ENCODE measurements at regions not wholly inside any gene's neighbourhood (a gene's known extent, or its start where the extent isn't known, plus 50 kb on each side); places are given as distances from the start of the nearest gene placed in this dataset.

DNA sequence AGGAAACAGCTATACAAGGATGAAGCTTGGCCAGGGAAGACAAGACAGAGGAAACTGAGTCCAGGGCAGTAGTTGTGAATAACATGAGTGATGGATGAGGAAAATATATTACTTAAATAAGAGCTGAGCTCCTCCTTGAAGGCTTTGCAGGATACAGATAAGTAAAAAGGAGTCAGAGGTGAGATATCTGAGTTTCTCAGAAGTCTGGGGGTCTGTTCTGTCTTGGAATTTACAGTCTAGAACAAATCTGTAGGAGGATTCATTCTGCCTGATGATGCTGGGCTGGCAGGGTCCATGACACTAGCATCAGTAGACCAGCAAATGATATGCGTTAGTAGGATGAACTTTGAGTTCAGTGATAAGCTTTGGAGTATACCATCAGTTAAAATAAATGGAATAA is 266.1 kb upstream of the POGK start:
- Histone ChIP-seq H3K4me3 (no peak overlapping the region), H3K27ac (no peak overlapping the region), H3F3A (ENCODE audit: insufficient read depth, low read depth) (no peaks in the 10 kb centered on the region), H3K36me3 (ENCODE audit: low read depth) (no peaks in the 10 kb centered on the region), H3K79me2 (ENCODE audit: low read depth) (no peaks in the 10 kb centered on the region), H3K9me2 (ENCODE audit: insufficient read depth) (no peaks in the 10 kb centered on the region), H3K27me3 (ENCODE audit: insufficient read depth, low read depth) (no peaks in the 10 kb centered on the region), H4K20me1 (ENCODE audit: insufficient read depth) (no peaks in the 10 kb centered on the region), H3K4me1 (replicated peaks; ENCODE audit: insufficient read depth) (no peaks in the 10 kb centered on the region), H3K9me3 (ENCODE audit: insufficient read depth, low read depth) (no peaks in the 10 kb centered on the region; the same call in 1 of the 2 replicates), H3K4me2 (no peak overlapping the region), H2AFZ (no peak overlapping the region)
- TF ChIP-seq, protein P1, sequence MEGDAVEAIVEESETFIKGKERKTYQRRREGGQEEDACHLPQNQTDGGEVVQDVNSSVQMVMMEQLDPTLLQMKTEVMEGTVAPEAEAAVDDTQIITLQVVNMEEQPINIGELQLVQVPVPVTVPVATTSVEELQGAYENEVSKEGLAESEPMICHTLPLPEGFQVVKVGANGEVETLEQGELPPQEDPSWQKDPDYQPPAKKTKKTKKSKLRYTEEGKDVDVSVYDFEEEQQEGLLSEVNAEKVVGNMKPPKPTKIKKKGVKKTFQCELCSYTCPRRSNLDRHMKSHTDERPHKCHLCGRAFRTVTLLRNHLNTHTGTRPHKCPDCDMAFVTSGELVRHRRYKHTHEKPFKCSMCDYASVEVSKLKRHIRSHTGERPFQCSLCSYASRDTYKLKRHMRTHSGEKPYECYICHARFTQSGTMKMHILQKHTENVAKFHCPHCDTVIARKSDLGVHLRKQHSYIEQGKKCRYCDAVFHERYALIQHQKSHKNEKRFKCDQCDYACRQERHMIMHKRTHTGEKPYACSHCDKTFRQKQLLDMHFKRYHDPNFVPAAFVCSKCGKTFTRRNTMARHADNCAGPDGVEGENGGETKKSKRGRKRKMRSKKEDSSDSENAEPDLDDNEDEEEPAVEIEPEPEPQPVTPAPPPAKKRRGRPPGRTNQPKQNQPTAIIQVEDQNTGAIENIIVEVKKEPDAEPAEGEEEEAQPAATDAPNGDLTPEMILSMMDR (conservative IDR thresholded peaks at IDR 0.05) = no peak
- CTCF ChIA-PET = no interaction called here
- intact Hi-C loops (cut with micrococcal nuclease; ENCODE audit: unreplicated experiment) = no loop called here
- DNase-seq = no peak
- POLR2A ChIA-PET (ENCODE audit: unreplicated experiment) = no interaction called here
- BruUV-seq (replicated peaks) = no TSS peak

DNA sequence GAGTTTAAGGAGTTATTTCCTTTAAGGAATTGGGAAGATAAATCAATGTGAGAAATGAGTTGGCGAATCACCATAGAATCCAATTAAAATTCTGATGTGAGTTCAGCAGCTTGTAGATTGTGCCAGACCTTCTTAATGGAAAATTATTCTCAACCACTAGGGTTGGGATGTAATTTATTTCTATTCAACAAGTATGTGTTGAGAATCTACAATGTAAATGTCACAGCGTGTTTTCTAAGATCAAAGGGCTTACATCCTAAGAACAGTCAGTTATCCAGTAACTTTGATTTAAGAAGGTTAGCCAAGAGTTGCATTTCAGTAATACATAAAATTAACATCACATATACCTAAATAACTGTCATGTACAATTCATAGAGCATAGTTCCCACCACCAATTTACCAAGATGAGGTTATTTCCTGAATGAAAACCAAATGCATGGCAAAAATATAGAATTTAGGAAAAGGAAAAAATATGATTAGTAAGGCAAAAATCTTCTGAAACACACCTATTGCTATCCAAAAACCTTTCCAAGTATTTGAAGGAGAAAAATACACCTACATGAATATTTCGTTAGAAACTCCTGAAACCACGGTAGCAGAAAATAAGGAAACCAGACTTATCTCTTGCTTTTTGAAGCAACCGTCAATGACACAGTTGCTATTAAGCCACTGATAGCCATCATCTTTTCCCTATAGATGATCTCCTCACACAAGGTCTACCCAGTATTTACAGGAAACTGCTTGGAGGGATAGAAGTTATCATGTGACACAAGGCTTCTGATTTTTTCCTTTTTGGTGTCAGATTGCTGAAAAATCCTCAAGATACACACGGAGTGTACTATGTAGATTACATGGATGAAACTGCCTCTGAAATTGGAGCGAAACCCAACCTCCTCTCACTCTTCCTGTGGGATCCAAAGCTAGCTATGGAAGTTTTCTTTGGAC is 259.4 kb upstream of the POGK start:
- intact Hi-C loops (cut with micrococcal nuclease; ENCODE audit: unreplicated experiment) = no loop called here
- Histone ChIP-seq H3K27ac (no peak overlapping the region), H3K36me3 (ENCODE audit: low read depth) (no peaks in the 10 kb centered on the region), H3K27me3 (ENCODE audit: insufficient read depth, low read depth) (peaks cover 14% of the 10 kb centered on the region; the same call in 1 of the 2 replicates), H3K9me2 (ENCODE audit: insufficient read depth) (no peaks in the 10 kb centered on the region), H3K4me3 (no peak overlapping the region), H2AFZ (no peak overlapping the region), H3K4me1 (replicated peaks; ENCODE audit: insufficient read depth) (no peaks in the 10 kb centered on the region), H3K79me2 (ENCODE audit: low read depth) (no peaks in the 10 kb centered on the region), H3K9me3 (ENCODE audit: insufficient read depth, low read depth) (no peaks in the 10 kb centered on the region), H3K4me2 (no peak overlapping the region), H4K20me1 (ENCODE audit: insufficient read depth) (no peaks in the 10 kb centered on the region), H3F3A (ENCODE audit: insufficient read depth, low read depth) (no peaks in the 10 kb centered on the region)
- TF ChIP-seq, protein P1 (conservative IDR thresholded peaks at IDR 0.05) = no peak
- no peak for TF ChIP-seq EZH2 (IDR thresholded peaks at IDR 0.05; ENCODE audit: low read depth)
- DNase-seq = no peak
- CTCF ChIA-PET = no interaction called here
- POLR2A ChIA-PET (ENCODE audit: unreplicated experiment) = no interaction called here
- no TSS peak for BruUV-seq (replicated peaks)

DNA sequence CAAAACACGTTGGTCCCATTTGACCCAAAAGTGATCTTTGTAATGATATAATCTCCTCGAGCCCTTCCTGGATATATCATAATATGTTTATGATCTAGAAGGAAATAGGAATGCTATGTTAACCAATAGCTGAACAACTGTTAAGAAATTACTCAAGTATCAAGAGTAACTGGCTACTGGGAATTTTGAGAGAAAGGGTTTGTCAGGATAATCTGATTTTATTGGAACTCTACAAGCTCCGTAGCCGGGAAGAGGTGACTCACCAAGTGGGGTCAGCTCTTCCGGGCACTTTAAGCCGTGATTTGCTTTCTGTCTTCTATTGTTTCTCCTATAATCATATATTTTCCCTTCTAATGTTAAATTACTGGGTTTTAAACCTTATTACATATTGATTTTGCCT is 250.5 kb upstream of the POGK start:
- Histone ChIP-seq H3K9me2 (ENCODE audit: insufficient read depth) (no peaks in the 10 kb centered on the region), H4K20me1 (ENCODE audit: insufficient read depth) (no peaks in the 10 kb centered on the region), H3K36me3 (ENCODE audit: low read depth) (no peaks in the 10 kb centered on the region), H3K4me3 (no peak overlapping the region), H3K79me2 (ENCODE audit: low read depth) (no peaks in the 10 kb centered on the region), H3K27ac (no peak overlapping the region), H3K4me2 (no peak overlapping the region), H3K4me1 (replicated peaks; ENCODE audit: insufficient read depth) (no peaks in the 10 kb centered on the region), H3F3A (ENCODE audit: insufficient read depth, low read depth) (no peaks in the 10 kb centered on the region), H3K27me3 (ENCODE audit: insufficient read depth, low read depth) (peaks cover under 1% of the 10 kb centered on the region; the same call in 1 of the 2 replicates), H3K9me3 (ENCODE audit: insufficient read depth, low read depth) (no peaks in the 10 kb centered on the region), H2AFZ (no peak overlapping the region)
- CTCF ChIA-PET = interaction anchor here (0.5 kb wide), 1 partner anchor 11 kb away, joined by 4 read pairs; no protein-coding TSS in a partner anchor
- no peak for TF ChIP-seq EZH2 (IDR thresholded peaks at IDR 0.05; ENCODE audit: low read depth)
- TF ChIP-seq, protein P1 (conservative IDR thresholded peaks at IDR 0.05) = no peak
- DNase-seq = no peak
- intact Hi-C loops (cut with micrococcal nuclease; ENCODE audit: unreplicated experiment) = no loop called here
- POLR2A ChIA-PET (ENCODE audit: unreplicated experiment) = no interaction called here
- no TSS peak for BruUV-seq (replicated peaks)
